ENCODE measurements at regions not wholly inside any gene's neighbourhood (a gene's known extent, or its start where the extent isn't known, plus 50 kb on each side); places are given as distances from the start of the nearest gene placed in this dataset.

DNA sequence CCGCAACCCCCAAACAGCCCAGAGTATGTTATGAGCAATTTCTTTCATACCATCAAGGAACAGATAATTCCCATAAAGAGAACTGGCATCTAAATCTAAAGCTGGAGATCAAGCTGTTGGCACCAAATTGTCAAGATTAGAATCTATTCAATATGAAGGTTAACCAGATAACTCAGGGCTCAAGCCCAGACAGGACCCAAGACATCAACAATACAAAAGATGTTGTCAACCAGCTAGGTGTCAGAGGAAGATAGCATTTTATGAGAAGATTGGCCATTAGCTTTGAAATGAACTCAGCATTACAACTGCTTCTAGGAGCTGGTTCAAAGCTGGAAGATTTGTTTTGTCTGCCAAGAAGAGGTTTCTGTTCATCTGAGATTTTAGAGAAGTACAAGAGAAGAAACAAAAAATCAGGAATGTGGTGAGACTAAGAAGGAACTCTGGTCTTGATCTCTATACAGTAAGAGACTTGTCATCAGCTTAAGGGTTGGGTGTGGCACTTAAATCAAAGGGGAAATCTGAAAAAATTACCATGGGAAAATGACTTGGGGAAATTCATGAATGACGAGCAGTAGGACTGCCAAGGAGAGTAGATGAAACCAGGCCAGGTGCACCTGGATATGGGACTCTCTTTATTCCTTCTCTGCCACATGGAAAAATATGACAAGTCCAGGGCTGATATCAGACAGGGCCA lies 64.2 kb upstream of the COX10 start:
- no peak for DNase-seq

DNA sequence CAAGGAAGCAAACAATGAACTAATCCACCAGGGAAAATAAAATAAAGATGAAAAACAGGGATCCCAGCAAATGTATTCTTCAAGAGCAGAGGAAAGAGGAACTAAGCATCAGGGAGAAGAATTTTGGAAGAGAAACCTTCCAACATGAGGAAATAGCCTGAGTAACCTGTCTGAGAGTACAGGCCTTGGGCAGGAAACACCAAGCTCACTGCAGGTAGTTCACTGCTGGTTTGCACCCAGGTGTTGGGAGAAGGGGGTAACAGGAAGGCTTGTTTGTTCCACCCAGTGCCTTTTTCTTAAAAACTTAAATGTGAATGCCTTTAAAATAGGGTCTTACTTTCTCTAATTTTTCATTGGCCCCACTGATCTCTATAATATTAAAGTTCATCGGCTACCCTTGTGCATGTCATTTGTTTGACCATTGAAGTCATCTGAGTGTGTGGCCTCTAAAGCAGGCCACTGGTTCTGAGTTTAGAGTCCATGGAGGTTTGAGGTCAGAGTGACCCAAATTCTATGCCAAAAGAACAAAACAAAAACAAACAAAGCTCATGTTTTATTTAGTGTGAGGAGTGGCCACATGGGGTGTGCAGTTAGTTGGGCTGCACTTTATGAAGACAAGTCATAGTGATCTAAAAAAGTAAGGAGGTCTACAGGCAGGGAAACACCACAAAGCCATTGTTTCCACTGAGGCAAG lies 62.9 kb upstream of the COX10 start:
- DNase-seq = no peak

DNA sequence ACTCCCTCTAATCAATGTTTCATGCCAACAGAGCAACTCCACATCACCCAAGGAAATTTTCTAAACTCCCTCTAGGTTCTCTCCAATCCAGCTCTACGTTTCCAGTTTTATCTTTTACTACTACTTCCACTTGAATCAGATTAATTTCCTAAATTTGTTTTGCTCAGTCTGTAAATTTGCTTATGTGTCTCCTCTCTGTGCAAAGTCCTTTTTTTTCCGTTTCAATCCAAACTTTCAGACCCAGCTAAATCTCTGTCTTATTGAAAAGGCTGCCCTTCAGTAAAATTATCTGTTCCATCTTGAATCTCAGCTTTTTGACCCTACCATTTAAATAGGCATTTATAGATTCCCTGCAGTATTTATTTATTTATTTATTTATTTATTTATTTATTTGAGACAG lies 61.4 kb upstream of the COX10 start:
- no peak for DNase-seq

DNA sequence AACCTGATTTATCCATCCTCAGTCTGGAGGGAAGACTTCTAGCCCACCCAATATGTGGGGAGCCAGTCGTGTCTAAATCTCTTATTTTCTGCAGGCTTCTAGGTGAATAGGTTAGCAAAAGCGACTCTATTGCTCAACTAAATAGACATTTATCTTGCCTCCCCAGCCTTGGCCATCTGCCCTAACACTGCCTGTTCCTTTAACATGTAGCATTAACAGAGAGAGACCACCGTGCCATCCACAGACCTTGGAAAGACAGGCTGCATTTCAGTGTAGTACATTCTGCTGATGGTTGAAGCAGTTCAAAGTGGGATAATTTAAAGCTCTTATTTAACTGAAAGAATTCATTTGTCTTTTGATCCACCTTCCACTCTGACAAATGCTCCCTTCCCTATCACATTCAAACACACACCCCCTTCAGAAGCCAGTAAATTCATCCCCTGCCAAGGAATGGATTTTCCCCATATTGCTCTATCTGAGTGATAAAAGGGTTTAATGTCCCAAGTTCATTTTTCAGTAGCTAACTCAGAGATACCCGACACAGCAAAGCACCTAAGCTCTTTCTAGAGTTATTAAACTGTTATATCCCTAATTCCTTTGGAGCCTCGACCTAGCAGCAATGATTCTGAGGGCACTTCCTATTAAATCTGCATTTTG lies 58.1 kb upstream of the COX10 start:
- no peak for DNase-seq

DNA sequence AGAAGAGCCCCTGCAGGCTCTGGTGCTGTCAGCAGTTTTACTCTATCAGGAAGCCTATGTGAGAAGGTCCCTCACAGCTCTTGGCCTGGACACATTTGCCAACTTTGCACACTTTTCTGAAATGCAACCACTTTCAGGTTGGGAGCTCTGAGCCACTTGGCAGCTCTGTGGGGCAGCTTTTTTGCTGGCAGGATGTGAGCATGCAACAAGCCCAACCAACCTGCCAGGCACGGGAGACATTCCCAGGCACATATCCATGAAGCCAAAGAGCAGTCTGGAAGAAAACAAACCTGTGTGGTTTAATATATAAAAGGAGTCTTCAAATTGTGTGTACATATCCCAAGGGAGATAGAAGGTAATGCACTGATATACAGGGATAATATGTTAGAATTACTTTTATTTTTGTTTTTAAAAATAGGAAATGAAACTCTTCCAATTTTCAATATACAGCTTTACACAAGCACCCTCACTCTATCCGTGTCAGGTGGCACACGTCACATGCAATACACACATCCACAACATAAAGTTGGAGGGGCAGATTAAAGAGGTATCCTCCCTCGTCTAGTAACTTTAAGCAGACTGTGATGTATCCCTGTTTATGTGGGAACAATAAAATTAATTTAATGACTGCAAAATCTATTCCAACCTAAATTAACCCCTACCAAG lies 57.4 kb upstream of the COX10 start:
- DNase-seq = no peak

DNA sequence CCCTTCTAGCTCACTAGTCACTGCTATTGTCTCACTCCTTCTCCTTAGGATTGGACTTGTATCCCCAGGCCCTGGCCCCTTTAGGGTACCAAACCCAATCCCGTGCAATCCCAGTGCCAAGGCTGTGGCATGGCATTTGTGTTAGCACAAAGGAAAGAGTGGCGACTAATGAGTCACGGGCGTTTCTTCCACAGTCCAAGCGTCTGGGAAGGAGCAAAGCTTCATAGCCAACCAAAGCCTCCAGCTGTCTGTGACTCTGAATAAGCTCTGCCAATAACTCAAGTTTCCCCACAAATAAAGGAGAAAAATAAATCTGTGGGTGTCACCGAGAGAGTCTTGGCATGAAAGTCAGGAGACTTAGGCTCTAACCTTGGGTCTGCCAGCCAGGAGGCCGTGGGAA lies 54.6 kb upstream of the COX10 start:
- DNase-seq = no peak

DNA sequence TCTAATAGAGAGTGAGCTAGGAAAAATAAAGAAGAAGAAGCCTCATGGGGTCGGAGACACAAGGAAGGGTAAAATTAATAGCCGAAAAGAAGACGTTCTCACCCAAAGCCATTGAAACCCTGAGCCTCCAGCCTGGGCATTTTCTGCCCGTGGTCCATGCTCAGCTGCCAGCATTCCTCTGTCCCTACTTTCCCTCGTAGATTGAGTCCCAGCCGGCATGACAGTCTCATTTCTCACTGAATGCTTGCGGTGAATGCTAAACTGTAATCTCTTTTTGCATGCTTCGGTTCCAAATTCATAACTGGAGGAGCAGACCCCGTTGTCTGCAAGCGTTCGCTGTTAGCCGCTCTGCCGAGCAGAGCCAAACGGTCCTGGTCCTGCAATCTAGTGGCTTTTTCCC lies 54.0 kb upstream of the COX10 start:
- no peak for DNase-seq

DNA sequence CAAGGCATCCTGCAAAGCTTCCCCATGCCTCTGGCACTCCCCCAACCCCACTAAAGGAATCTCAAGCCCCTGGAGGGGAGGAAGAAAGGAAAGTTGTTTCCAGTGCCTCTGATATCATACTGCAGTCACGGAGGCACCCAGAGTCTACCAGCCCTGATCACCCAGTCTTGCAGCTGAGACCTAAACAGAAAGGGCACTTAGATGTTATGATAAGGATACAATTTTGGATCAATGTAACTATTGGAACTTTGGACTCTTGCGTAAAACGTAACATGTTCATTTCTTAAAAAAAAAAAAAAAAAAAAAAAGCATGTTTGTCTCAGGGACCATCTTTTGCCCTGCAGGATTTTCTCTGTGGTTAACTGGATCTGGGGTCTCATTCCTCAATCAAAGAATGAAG lies 52.4 kb upstream of the COX10 start:
- no peak for DNase-seq

DNA sequence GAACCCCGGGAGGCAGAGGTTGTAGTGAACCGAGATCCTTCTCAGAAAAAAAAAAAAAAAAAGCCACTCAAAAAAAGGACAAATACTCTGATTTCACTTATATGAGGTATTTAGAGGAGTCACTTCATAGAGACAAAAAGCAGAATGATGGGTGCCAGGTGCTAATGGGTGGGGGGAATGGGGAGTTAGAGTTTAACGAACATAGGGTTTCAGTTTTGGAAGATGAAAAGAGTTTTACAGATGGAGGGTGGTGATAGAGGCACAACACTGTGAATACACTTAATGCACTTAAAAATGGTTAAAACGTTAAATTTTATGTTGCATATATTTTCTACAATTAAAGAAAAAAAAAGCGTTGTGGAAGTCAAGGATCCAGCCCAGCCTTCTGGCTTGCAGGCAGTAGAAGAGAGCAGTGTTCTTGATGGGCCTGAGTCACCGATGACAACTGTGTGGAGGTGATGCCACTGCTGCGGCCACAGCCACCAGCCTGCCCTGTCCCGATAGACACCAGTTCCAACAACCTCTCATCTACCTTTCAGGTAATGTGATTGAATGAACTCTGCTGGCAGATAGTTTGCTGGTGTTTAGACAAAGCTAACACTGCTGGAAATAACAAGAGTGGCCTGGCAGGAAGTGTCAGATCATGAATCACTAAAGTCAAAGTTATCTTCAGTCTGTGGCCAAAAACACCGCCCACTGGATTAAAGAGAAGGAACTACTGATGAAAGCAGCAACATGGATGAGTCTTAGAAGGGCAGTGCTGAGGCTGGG lies 49.9 kb upstream of the COX10 start:
- no peak for DNase-seq

Data from CD4-positive, alpha-beta T cell treated with Interleukin-21 for 1 hour (primary cell).